ENCODE measurements at regions not wholly inside any gene's neighbourhood (a gene's known extent, or its start where the extent isn't known, plus 50 kb on each side); places are given as distances from the start of the nearest gene placed in this dataset.

GRCh38 chr9:7859701-7860334 lies 60.2 kb upstream of the DMAC1 start:
- TF ChIP-seq EP300 (IDR thresholded peaks at IDR 0.05) (no peak), POLR2AphosphoS5 (IDR thresholded peaks at IDR 0.05) (no peak), CTCF (IDR thresholded peaks at IDR 0.05) (no peak), POLR2A (IDR thresholded peaks at IDR 0.05) (no peak)
- Histone ChIP-seq H3K4me3 (no peak overlapping the region), H3K9me3 (no peaks in the 10 kb centered on the region), H3K27me3 (no peaks in the 10 kb centered on the region), H3K36me3 (no peaks in the 10 kb centered on the region), H3K4me1 (no peaks in the 10 kb centered on the region), H3K27ac (no peak overlapping the region)
- DNase-seq, result no peak
- intact Hi-C loops (cut with DNase I; ENCODE audit: low total_unique reads), result no loop called here
- WGBS, 5 donors, result 62 to 71% (median 66%) methylated on average over 3 of the region's 3 CpGs

- no peaks in the 10 kb centered on the region for H3K36me3 ChIP-seq
- H3K4me3 ChIP-seq, result no peak overlapping the region
- H3K9me3 ChIP-seq, result no peaks in the 10 kb centered on the region
- no peaks in the 10 kb centered on the region for H3K4me1 ChIP-seq
- no peaks in the 10 kb centered on the region for H3K27me3 ChIP-seq
- DNase-seq, result no peak
- TF ChIP-seq CTCF (IDR thresholded peaks at IDR 0.05) (no peak), POLR2A (IDR thresholded peaks at IDR 0.05) (no peak), EP300 (IDR thresholded peaks at IDR 0.05) (no peak), POLR2AphosphoS5 (IDR thresholded peaks at IDR 0.05) (no peak)
- no peak overlapping the region for H3K27ac ChIP-seq
- intact Hi-C loops (cut with DNase I; ENCODE audit: low total_unique reads), result no loop called here
- 83 to 91% (median 87%) methylated on average over 2 of the region's 2 CpGs for WGBS, 5 donors
Measured at GRCh38 chr9:7858166-7858565, 58.6 kb upstream of the DMAC1 start.

- WGBS, 5 donors, result 68 to 84% (median 77%) methylated on average over 4 of the region's 4 CpGs
- no peak overlapping the region for H3K27ac ChIP-seq
- intact Hi-C loops (cut with DNase I; ENCODE audit: low total_unique reads), result no loop called here
- TF ChIP-seq POLR2AphosphoS5 (IDR thresholded peaks at IDR 0.05) (no peak), EP300 (IDR thresholded peaks at IDR 0.05) (no peak), POLR2A (IDR thresholded peaks at IDR 0.05) (no peak), CTCF (IDR thresholded peaks at IDR 0.05) (no peak)
- no peaks in the 10 kb centered on the region for H3K27me3 ChIP-seq
- H3K9me3 ChIP-seq, result no peaks in the 10 kb centered on the region
- H3K36me3 ChIP-seq, result no peaks in the 10 kb centered on the region
- no peak overlapping the region for H3K4me3 ChIP-seq
- no peak for DNase-seq
- H3K4me1 ChIP-seq, result no peaks in the 10 kb centered on the region
Measured at GRCh38 chr9:7854763-7855162, 55.2 kb upstream of the DMAC1 start.
